HEK293 (cell line): ENCODE measurements at regions not wholly inside any gene's neighbourhood (a gene's known extent, or its start where the extent isn't known, plus 50 kb on each side); places are given as distances from the start of the nearest gene placed in this dataset.

Experiments
- KLF1 ChIP-seq: fragments of 450-650 bp; formaldehyde crosslinking; IDR thresholded peaks from 2 replicates; pipeline ENCODE4 v1.5.1; 2016; ENCODE audit warnings: missing biosample characterization, missing genetic modification characterization
- KLF16 ChIP-seq: fragments of 450-650 bp; formaldehyde crosslinking; IDR thresholded peaks from 2 replicates; pipeline ENCODE4 v1.5.1; 2017; ENCODE audit warnings: missing biosample characterization, missing genetic modification characterization
- PRDM1 ChIP-seq: fragments of 450-650 bp; formaldehyde crosslinking; IDR thresholded peaks from 2 replicates; pipeline ENCODE4; 2016; ENCODE audit warnings: missing biosample characterization, missing genetic modification characterization
- SP2 ChIP-seq: fragments of 450-650 bp; formaldehyde crosslinking; IDR thresholded peaks from 2 replicates; pipeline ENCODE4 v1.5.1; 2016; ENCODE audit warnings: missing biosample characterization, missing genetic modification characterization
- ZBTB11 ChIP-seq: fragments of 450-650 bp; formaldehyde crosslinking; conservative IDR thresholded peaks from 2 replicates; pipeline ENCODE4 v1.5.1; 2016; ENCODE audit warnings: low read depth, missing biosample characterization, missing genetic modification characterization
- ZNF10 ChIP-seq: fragments of 450-650 bp; formaldehyde crosslinking; IDR thresholded peaks from 2 replicates; pipeline ENCODE4 v1.5.1; 2017; ENCODE audit warnings: missing biosample characterization, missing genetic modification characterization
- ZNF23 ChIP-seq: fragments of 450-650 bp; formaldehyde crosslinking; IDR thresholded peaks from 2 replicates; pipeline ENCODE4 v1.5.1; 2016; ENCODE audit warnings: missing biosample characterization, missing genetic modification characterization, borderline replicate concordance
- ZNF239 ChIP-seq: fragments of 450-650 bp; formaldehyde crosslinking; IDR thresholded peaks from 2 replicates; pipeline ENCODE4 v1.5.1; 2016; ENCODE audit warnings: missing biosample characterization, missing genetic modification characterization
- ZNF266 ChIP-seq: fragments of 450-650 bp; formaldehyde crosslinking; IDR thresholded peaks from 2 replicates; pipeline ENCODE4 v1.5.1; 2016; ENCODE audit warnings: missing biosample characterization, missing genetic modification characterization, low read depth
- ZNF777 ChIP-seq: fragments of 450-650 bp; formaldehyde crosslinking; IDR thresholded peaks from 2 replicates; pipeline ENCODE4 v1.5.1; 2017; ENCODE audit warnings: missing biosample characterization, missing genetic modification characterization, borderline replicate concordance
- ZNF792 ChIP-seq: fragments of 450-650 bp; formaldehyde crosslinking; IDR thresholded peaks from 2 replicates; pipeline ENCODE4 v1.5.1; 2016; ENCODE audit warnings: missing biosample characterization, missing genetic modification characterization
- TF ChIP-seq, protein P1 (sequence below): fragments of 450-650 bp; formaldehyde crosslinking; IDR thresholded peaks from 2 replicates; pipeline ENCODE4 v1.5.1; 2016; ENCODE audit warnings: missing biosample characterization, missing genetic modification characterization
- TF ChIP-seq, protein P2 (sequence below): fragments of 450-650 bp; formaldehyde crosslinking; IDR thresholded peaks from 2 replicates; pipeline ENCODE4 v1.5.1; 2016; ENCODE audit warnings: missing biosample characterization, missing genetic modification characterization

DNA sequence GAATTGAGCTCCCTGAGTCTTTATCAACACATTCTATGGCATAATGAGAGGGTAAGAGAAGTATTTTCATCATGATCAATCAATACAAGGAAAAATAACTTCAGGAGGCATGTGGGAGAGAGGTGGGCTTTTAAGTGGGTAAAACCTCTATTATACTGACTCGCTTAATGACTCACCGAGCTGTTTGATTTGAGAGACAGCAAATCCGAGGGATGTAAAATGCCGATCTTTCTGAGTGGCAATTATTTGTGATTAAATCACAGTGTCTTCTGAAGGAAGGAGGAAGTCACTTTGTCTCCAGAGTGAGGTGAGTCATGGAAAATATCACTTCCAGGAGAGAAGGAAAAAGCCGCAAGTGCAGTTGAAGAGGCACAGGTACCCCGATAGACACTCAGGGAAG, 320.4 kb downstream of the DRD1 start:
- TF ChIP-seq, protein P1, sequence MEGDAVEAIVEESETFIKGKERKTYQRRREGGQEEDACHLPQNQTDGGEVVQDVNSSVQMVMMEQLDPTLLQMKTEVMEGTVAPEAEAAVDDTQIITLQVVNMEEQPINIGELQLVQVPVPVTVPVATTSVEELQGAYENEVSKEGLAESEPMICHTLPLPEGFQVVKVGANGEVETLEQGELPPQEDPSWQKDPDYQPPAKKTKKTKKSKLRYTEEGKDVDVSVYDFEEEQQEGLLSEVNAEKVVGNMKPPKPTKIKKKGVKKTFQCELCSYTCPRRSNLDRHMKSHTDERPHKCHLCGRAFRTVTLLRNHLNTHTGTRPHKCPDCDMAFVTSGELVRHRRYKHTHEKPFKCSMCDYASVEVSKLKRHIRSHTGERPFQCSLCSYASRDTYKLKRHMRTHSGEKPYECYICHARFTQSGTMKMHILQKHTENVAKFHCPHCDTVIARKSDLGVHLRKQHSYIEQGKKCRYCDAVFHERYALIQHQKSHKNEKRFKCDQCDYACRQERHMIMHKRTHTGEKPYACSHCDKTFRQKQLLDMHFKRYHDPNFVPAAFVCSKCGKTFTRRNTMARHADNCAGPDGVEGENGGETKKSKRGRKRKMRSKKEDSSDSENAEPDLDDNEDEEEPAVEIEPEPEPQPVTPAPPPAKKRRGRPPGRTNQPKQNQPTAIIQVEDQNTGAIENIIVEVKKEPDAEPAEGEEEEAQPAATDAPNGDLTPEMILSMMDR (tag by site-specific recombination) = no peak
- no peak for TF ChIP-seq KLF1 (tag by site-specific recombination)
- no peak for TF ChIP-seq ZNF239 (tag by site-specific recombination)
- no peak for TF ChIP-seq ZNF792
- no peak for TF ChIP-seq ZNF23
- TF ChIP-seq KLF16 = no peak
- no peak for TF ChIP-seq ZBTB11 (tag by site-specific recombination)
- TF ChIP-seq PRDM1 (tag by site-specific recombination) = no peak
- TF ChIP-seq ZNF10 = no peak
- no peak for TF ChIP-seq ZNF266
- TF ChIP-seq, protein P2, sequence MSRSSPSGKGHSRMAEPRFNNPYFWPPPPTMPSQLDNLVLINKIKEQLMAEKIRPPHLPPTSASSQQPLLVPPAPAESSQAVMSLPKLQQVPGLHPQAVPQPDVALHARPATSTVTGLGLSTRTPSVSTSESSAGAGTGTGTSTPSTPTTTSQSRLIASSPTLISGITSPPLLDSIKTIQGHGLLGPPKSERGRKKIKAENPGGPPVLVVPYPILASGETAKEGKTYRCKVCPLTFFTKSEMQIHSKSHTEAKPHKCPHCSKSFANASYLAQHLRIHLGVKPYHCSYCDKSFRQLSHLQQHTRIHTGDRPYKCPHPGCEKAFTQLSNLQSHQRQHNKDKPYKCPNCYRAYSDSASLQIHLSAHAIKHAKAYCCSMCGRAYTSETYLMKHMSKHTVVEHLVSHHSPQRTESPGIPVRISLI (tag by site-specific recombination) = no peak
- TF ChIP-seq ZNF777 (tag by site-specific recombination) = no peak
- TF ChIP-seq SP2 (tag by site-specific recombination) = no peak
